ENCODE measurements at regions not wholly inside any gene's neighbourhood (a gene's known extent, or its start where the extent isn't known, plus 50 kb on each side); places are given as distances from the start of the nearest gene placed in this dataset. TPM values are rescaled to one million over a fixed set of nuclear protein-coding genes. Genes with fewer than 3 reads are reported as not detected.
"Not testable (repeated sequence)": the region's sequence is repeated elsewhere in the genome, so short reads cannot be mapped to it uniquely, and the experiment has no call there.

GRCh38 chr15:56808160-56808559 lies 74.9 kb upstream of the ZNF280D start:
- no peak for DNase-seq

DNA sequence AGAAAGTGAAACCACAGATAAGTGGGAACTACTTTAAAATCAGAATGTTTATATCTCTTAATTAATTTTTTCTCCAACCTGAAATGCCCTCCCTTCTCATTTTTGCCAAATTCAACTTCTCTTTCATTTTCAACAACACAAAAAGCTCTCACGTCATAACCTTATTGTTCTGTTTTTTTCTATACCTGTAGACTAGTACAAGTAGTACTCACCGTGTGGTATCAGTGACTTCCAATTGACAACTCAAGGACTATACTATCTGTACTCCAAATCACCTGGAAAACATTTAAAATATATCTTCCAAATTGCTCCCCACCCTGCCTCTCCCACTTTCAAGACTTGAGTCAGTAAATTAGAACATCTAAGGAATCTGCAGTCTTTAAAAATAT lies 72.8 kb upstream of the ZNF280D start:
- no peak for DNase-seq

DNA sequence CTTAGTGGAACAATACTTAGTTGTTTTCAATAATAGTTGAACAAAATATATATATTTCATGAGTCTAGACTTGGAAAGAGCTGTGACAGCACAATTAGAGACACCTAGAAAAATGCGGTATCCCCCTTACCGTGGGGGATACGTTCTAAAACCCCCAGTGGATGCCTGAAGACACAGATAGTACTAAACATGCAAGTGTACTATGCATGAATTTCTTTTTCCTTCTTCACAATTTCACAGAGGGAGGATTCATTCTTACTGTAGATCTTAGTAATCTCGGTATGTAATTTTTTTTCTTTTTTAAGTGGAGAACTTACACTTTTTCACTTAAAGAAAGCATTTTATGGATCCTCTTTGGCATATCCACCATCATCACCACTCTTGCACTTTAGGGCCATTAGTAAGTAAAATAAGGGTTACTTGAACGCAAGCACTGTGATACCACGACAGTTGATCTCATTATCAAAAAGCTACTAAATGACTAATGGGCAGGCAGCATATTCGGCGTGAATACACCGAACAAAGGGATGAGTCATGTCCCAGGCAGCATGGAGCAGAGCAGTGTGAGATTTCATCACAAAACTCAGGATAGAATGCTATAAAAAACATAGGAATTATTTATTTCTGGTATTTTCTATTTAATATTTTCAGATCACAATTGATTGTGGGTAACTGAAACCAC lies 72.3 kb upstream of the ZNF280D start:
- DNase-seq: no peak

DNA sequence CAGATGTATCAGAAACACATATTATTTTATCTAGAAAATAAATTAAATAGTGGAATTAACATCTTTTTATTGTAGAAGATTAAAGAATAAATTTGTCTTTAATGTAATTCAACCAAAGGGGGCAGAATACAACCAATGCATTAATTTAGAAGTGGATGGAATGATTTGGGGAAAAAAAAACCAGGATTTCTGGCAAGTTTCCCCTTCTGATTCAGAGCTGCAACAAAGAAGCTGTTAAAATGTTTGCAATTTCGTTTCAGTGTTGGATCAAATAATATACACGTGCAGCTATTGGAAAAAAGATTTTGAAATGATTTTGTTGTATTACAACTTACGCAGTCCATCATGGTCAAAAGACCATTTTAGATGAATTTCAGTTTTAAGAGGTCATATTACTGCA lies 71.6 kb upstream of the ZNF280D start:
- DNase-seq: no peak

- DNase-seq: no peak
Observed at GRCh38 chr15:56804279-56804678, 71.0 kb upstream of the ZNF280D start.

DNA sequence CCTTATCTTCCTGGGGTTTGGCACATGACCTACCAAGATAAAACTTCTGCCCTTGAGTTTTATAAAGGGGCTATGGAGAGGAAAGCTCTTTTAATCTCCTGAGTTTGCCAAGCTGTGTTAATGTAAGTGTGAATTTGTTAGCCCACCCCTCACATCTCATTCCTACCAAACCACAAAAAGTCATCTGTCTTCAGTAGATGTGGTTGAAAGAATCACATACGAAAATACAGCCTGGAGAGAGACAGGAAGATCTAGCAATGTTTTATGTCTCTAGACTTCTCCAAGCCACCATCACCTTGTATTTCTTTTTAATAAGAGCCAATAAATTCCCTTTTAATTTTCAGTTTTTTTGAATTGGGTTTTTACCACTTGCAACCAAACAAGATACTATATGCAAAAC lies 68.9 kb upstream of the ZNF280D start:
- DNase-seq: no peak

GRCh38 chr15:56798639-56799038 lies 65.3 kb upstream of the ZNF280D start:
- DNase-seq: no peak

DNA sequence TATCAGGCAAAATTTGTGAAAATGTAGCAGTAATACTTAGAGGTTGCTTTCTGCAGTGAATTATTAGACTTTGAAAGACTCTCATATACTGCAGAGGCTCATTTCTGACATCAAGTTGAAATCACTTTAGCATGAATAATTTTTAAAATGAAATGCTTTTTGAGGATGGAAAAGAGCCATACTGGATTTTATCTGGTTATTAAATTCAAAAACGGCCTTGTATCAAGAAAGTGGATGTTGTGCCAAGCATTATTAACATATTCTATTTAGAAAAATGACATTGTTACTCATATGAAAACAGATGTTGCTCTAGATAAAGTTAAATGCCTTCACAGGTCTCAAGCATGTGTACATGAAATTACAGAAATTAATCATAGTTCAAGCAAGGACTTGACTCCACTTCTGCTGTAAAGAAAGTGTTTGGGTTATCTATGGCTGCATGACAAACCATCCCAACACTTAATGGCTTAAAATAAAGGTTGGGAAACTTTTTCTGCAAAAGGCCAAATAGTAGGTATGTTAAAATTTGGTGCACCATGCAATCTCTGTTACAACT lies 64.5 kb upstream of the ZNF280D start:
- DNase-seq: peak; percentile 45

- DNase-seq: no peak
Observed at GRCh38 chr15:56795502-56795901, 62.2 kb upstream of the ZNF280D start.

GRCh38 chr15:56794553-56795329 lies 61.4 kb upstream of the ZNF280D start:
- DNase-seq: peak; percentile 91

DNA sequence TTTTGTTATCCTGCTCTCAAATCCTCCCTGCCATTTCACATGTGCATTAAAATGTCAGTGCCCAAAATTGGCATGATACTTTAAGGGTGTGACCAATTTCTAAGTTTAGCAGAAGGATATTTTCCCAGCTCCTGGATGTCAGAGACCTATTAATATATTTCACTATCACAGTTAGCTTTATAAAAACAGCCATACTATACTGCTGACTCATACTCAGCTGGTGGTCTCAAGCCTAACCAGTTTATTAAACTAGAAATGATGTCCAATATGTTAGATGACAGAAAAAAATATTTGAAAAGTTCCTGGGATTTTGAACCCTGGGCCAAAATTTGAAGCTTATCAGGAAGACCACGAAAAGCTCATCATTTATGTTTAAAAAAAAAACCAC lies 60.9 kb upstream of the ZNF280D start:
- peak; percentile 90 for DNase-seq

DNA sequence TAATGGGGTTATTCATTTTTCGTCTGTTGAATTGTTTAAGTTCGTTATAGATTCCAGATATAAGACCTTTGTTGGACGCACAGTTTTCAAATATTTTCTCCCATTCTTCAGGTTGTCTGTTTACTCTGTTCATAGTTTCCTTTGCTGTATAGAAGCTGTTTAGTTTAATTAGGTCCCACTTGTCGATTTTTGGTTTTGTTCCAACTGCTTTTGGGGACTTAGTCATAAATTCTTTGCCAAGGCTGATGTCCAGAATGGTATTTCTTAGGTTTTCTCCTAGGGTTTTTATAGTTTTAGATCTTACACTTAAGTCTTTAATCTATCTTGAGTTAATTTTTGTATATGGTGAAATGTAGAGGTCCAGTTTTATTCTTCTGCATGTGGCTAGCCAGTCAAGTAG lies 58.9 kb upstream of the ZNF280D start:
- DNase-seq: no peak

DNA sequence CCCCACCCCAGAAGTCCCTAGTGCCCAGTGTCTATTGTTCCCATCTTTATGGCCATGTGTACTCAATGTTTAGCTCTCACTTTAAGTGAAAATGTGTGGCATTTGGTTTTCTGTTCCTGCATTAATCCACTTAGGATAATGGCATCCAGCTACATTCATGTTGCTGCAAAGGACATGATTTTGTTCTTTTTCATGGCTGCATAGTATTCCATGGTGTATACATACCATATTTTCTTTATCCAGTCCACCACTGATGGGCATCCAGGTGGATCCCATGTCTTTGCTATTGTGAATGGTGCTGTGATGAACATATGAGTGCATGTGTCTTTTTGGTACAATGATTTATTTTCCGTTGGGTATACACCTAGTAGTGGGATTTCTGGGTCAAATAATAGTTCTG lies 58.2 kb upstream of the ZNF280D start:
- DNase-seq: not testable (repeated sequence)

DNA sequence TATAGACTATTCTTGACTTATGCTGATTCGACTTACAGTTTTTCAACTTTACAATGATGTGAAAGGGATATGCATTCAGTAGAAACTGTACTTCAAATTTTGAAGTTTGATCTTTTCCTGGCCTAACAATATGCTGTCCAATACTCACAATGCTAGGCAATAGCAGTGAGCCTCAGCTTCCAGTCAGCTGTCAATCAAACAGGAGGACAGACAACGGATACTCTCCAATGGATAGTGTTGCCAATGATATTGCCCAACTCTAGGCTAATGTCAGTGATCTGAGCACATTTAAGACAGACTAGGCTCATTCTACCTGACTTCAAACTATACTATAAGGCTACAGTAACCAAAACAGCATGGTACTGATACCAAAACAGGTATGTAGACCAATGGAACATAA lies 55.0 kb upstream of the ZNF280D start:
- no peak for DNase-seq

DNA sequence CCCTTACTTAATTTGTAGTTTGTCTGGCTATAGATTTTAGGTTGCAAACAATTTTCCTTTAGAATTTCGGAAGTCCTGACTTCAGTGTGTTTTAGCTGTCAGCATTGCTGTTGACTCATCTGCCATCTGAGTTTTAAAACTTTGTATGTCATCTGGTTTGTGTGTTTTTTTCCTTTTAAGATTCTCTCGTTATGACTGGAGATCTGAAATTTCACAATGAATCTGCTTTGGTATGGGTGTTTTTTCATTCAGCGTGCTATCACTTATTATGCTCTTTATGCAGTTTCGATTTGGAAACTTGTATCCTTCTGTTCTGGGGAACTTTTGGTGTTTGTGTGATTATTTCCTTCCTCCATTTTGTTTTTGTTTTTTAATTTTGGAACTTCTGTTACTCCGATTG lies 53.7 kb upstream of the ZNF280D start:
- DNase-seq: no peak

DNA sequence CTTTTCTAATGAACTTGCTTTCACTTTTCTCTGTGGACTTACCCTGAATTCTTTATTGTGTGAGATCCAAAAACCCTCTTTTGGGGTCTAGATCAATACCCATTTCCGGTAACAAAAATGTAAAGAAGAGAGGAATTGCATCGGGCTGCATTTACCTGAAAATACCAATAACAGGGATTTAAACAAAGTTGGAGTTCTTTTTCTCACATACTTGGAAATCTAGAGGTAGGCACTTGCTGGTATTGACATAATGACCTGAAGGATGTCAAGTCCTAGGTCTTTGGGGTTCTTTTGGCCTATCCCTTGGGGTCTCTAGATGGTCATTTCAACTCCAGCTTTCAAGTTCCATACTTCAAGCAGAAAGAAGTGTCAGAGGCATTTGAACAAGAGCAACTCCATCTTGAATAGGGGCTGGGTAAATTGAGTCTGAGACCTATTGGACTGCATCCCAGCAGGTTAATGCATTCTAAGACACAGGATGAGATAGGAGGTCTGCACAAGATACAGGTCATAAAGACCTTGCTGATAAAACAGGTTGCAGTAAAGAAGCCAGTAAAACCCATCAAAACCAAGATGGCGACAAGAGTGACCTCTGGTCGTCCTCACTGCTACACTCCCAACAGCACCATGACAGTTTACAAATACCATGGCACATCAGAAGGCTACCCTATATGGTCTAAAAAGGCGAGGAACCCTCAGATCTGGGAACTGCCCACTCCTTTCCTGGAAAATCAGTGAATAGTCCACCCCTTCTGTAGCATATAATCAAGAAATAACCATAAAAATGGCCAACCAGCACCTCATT lies 50.8 kb upstream of the ZNF280D start:
- no peak for DNase-seq

DNA sequence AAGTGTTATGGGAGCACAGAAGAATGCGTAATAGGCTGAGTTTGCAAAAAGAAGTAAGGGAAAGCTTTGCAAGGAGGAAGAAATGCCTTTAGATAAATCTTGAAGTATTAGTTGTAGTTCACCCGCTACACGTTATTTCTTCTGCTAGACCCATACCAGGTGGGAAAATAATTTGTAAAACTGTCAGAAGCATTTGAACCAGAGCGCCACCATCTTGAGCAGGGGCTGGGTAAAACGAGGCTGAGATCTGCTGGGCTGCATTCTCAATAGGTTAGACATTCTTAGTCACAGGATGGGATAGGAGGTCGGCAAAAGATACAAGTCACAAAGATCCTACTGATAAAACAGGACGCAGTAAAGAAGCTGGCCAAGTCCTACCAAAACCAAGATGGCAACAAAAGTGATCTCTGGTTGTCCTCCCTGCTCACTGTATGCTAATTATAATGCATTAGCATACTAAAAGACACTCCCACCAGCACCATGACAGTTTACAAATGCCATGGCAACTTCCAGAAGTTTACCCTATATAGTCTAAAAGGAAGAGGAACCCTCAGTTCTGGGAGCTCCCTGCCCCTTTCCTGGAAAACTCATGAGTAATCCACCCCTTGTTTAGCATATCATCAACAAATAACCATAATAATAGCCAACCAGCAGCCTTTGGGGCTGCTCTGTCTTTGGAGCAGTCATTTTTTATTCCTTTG lies 50.0 kb upstream of the ZNF280D start:
- no peak for DNase-seq

Small RNA genes in the stretch of these regions (small RNA-seq; reads per million reads assigned to genes)
- not detected for gene AC090517.1 (ENCODE audit: low replicate concordance)
- not detected for gene AC090517.3 (ENCODE audit: low replicate concordance)
